Stimulated activated CD8-positive, alpha-beta memory T cell treated with anti-CD3 and anti-CD28 coated beads, Interleukin-2, amount 100 ng/mL, for 1 hour (primary cell): ENCODE measurements at regions not wholly inside any gene's neighbourhood (a gene's known extent, or its start where the extent isn't known, plus 50 kb on each side); places are given as distances from the start of the nearest gene placed in this dataset.

Experiments used
- DNase-seq, 2 donors: peaks; one replicate each; pipeline ENCODE4 v3.0.0-alpha.2; 2020; ENCODE audit warnings: low read depth in 2 of 2

GRCh38 chr2:41663056-41663455 lies 384.8 kb upstream of the PKDCC start:
- DNase-seq = no peak

GRCh38 chr2:41668529-41668928 lies 379.3 kb upstream of the PKDCC start:
- no peak for DNase-seq

GRCh38 chr2:41678639-41679038 lies 369.2 kb upstream of the PKDCC start:
- no peak for DNase-seq

- DNase-seq = no peak
Observed at GRCh38 chr2:41686156-41686555, 361.7 kb upstream of the PKDCC start.

DNA sequence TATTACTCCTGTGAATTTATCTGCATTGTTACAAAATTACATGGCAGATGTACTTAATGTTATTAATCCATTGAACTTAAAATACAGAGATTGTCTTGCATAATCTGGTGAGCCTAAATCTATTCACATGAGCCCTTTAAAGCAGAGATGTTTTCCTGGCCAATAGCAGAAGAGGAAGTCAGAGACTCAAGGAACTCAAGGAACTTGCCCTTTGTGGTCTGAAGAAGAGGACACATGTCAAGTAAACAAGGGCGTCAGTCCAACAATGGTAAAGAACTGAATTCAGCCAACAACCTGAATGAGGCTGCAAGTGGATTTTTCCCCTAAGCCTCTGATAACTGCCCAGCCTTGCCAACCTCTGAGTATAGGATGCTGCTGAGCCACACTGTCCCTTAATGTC lies 356.3 kb upstream of the PKDCC start:
- no peak for DNase-seq

DNA sequence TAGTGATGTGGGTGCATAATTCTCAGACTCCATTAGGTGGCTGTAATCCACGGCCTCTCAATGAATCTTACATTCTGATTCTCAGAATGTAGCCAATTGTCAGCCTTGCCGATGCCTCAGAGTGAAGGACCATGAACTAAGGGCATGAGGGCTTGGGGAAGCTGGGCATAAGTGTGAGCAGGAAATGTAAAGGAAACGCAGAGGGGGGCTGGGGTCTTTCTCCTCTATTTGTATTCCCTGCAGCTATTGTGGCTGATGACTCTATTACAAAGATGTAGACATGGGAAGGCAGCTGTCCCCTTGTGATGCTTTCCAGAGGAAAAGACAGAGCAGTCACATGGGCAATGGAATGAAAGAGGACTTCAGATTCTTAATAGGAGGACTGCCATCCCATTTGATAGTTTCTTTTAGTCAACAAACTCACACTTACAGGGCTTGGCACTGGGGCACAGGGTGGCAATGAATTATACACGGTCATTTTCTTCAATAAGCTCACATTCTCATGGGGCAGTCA lies 353.2 kb upstream of the PKDCC start:
- DNase-seq = no peak

DNA sequence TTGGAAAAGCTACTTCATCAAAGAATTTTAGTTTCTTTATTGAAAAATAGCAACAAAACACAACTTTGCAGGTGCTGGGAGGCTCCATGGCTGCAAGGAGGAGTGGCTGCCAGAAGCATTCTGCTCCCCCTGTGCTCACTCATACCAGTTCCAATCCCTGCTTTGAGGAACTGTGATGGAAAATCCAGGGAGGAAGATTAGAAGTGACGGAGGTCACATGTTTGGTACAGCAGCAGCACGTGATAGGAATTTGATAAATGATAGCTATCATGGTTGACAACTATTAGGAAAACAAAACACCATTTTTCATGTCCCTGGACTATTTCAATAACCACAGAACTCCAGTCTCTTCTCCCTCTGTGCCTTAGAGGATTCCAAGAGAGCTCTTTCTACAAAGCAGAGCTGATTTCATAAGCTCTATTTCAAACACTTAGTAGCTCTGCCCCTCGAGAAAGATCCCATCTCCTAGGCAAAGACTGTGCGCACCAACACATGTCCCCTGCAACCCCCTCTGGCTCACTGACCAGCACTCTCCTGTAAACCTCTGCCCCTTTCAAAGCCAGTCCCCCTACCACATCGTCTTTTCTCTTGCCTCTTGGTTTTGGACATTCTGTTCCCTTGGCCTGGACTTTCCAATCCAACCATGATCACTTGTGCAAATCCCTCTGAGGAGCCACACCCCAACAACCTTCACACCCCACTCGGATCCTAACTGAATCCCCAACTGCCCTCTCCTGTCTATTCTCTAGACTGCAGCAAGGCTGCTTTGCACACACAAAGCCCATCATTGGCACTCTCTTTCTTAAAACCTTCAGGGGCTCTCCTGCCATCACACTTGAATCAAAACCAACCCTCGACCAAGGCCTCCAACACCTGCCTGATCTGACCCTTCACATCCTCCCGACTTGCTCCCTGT lies 352.4 kb upstream of the PKDCC start:
- no peak for DNase-seq

DNA sequence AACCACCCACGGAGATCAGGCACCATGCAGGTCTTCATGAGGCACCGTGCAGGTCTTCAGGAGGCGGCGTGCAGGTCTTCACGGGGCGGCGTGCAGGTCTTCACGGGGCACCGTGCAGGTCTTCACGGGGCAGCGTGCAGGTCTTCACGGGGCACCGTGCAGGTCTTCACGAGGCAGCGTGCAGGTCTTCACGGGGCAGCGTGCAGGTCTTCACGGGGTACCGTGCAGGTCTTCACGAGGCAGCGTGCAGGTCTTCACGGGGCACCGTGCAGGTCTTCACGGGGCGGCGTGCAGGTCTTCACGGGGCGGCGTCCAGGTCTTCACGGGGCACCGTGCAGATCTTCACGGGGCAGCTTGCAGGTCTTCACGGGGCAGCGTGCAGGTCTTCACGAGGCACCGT lies 350.4 kb upstream of the PKDCC start:
- no peak for DNase-seq

DNA sequence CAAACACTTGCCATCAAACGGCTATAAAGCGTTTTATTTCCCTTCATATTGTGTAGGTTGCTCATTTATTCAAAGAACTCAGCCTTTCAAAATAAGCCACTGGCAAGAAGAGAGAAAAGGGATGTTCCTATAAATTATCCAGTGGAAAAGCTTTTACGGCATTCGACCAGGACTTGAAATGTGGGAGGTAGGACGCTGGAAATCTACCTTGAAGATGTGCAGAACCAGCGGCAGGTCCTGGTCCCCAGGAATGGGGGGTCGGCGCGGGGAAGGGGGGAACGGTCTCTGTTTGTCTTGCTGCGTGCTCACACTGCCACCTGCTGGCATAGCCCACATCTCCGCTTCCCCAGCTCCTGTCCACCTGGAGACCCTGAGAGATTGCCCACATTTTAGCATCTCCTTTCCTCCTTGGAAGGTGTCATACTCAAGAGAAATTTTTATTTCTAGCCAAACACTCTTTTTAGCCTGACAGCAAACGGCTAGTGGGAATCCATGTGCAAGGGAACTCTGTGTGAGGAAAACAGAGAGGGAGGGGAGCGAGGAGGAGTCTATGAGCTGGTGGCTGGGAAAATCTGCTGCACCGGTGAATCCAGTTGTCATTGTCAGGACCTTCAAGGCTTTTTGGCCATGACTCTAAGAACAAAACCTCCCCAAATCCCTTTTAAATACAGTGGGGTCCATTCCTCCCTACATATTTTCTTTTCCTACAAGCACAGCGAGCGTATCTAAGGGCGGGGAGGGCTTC lies 349.0 kb upstream of the PKDCC start:
- no peak for DNase-seq

DNA sequence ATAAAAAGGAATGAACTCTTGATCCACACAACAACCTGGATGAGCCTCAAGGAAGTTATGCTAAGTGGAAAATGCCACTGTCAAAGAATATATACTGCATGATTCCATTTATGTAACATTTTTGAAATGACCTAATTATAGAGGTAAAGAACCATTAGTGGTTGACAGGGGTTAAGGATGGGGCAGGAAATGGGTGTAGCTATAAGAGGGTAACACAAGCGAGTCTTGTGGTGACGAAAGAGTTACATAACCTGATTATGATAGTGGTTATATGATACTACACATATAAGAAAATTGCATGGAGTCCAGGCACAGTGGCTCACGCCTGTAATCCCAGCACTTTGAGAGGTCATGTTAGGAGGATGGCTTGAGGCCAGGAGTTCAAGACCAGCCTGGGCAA lies 346.6 kb upstream of the PKDCC start:
- DNase-seq = no peak

DNA sequence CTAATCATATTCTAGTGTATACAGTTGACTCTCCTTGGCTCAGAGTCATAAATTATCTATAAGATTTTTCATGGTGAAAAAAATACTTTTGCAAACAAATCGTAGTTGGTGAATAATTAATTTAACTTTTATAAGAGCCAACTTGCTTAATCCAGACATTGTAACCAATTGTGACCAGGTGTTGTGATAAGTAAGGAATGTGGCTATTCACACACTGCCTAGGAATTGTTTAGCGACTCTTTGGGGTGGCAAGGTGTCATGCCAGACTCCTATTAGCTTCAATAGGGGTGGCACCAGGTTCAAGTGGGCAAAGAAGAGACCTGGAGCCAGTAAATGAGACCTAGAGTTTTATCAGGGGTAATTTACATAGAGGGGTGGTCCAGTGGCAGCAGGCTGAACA lies 344.7 kb upstream of the PKDCC start:
- no peak for DNase-seq

GRCh38 chr2:41705634-41706033 lies 342.2 kb upstream of the PKDCC start:
- DNase-seq = no peak

GRCh38 chr2:41706286-41706685 lies 341.5 kb upstream of the PKDCC start:
- no peak for DNase-seq

GRCh38 chr2:41707790-41708451 lies 339.9 kb upstream of the PKDCC start:
- no peak for DNase-seq

GRCh38 chr2:41709702-41710599 lies 337.9 kb upstream of the PKDCC start:
- DNase-seq = no peak

- DNase-seq = no peak
Observed at GRCh38 chr2:41710944-41711343, 336.9 kb upstream of the PKDCC start.

DNA sequence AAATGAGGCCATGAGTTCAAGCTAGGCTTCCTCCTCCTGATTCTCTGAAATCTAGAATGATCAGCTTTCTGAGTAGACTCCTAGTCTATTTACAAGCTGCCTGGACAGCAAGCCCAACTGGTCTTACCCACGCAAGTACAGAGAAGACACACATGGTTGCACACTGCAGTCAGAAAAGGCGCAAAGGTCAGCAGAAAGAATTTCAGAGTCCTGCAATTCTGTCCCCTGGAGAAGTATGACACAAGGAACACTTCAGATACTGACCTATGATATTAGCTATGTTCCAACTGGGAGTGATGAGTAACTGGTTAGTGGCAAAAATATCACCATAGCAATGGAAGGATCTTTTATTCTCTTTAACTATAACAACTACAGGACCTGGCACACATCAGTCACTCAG lies 336.1 kb upstream of the PKDCC start:
- DNase-seq = no peak

DNA sequence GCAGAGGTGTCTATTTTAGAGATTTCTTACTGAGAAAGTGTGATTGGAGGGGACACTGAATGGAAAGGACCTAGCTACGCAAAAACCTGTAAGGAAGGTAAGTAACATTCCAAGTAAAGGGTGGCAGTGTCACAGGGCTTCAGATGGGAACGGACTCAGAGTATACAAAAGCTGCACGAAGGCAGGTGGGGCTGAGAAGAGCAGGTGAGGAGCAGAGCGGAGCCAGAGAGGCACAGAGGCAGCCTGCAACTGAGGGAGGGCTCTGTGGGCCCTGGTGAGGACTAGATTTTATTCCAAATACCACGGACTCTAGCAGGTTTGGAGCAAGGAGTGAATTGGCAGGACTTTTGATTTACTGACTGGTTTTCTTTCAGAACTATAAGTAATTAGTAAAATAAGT lies 331.3 kb upstream of the PKDCC start:
- no peak for DNase-seq

DNA sequence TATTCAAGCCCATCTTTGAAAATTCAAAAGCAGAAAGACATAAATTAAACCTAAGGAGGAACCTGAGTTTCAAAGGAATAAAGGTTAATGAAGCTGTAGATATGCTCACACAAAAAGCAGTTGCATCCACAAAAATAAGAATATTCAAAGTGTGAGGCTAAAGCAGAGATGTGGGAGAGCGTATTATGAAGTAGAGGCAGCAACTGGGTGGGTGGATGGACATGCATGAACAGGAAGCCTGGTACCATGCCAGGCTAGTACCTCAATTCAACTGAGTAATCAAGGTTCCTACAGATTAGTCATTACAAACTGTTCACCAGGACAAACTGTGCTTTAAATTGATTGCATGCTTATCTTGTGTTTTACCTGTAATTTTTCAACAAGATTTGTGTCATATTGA lies 330.0 kb upstream of the PKDCC start:
- DNase-seq = no peak

GRCh38 chr2:41718705-41719104 lies 329.1 kb upstream of the PKDCC start:
- no peak for DNase-seq

DNA sequence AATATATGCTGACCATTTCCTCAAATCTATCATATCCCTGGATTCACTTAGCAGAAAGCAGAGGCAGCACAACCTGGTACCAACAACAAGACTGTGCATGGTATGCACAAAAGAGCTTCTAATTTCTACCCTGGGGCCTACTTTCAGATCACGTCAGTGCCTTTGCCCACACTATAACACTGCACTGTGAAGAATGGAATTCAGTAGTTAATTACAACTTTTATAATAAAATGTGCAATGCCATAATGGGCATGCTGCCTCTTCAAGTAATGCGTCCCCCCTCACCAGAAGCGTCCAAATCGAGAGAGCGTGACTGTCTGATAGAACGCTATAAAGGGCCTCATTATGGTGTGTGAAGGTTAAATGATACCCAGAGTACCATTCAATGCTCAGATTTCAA lies 328.1 kb upstream of the PKDCC start:
- DNase-seq = no peak
